ENCODE measurements at regions not wholly inside any gene's neighbourhood (a gene's known extent, or its start where the extent isn't known, plus 50 kb on each side); places are given as distances from the start of the nearest gene placed in this dataset.

GRCh38 chr3:197394464-197395321 is 96.3 kb upstream of the DLG1 start:
- TF ChIP-seq POLR2A (IDR thresholded peaks at IDR 0.05; ENCODE audit: low read length) (no peak), GATA1 (IDR thresholded peaks at IDR 0.05; ENCODE audit: low read depth, low read length) (no peak)

Measured in erythroblast (primary cell).